Left kidney (tissue), 1 donor: ENCODE measurements at regions not wholly inside any gene's neighbourhood (a gene's known extent, or its start where the extent isn't known, plus 50 kb on each side); places are given as distances from the start of the nearest gene placed in this dataset.
A peak's percentile ranks its signal among the peaks of the same experiment; 100 is the strongest.

ENCODE experiments used
- DNase-seq: peaks from one replicate; pipeline ENCODE4 v3.0.0-alpha.2; 2013

DNA sequence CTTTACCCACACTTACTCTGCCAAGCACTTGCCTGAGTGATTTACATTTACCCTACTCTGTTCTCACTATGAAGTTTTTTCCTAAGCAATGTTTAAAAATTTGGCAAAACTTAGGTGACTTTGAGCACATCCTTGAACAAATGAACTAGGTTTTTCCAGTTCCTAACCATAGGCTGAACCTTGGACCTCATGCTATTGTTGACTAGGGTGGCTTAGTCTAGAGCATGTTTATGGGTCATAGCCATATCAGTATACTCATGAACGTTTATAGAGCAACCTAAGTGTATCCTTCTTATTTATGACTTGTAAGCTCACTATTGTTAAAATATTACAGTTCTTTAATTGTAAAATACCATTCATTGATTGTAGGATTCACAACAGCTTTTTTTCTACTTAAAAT lies 85.0 kb upstream of the KRR1 start:
- DNase-seq: no peak

DNA sequence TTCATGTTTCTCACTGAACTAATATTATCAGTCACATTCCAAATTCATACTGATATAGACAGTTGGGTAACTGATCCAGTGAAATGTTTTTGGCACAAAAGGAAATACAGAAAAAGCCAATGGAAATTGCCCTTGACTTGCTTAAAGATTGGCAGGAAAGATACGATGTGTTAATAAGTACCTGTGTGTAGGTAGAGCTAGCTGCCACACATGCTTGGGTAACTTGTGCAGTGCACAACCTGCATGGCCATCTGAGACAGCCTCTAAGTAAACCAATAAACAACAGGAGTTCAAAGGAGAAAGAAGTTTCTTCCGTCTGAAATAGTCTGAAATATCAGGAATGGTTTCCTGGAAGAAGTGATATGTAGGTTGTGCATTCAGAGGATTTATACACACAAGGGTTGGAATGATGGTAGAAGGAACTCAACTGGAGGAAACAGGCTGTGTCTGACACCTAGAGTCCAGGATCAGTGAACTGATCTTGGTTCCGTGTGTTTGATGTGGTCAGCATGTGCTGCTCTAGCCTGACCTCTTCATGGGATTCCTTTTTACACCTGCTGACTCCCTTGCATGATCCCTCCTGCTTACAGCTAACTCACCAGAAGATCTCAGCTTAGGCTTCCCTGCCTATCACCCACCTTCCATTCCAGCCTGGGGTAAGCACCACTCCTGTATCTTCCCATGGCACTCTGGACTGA lies 81.4 kb upstream of the KRR1 start:
- DNase-seq: no peak

- no peak for DNase-seq
These were observed 80.7 kb upstream of the KRR1 start for GRCh38 chr12:75592086-75592485.

- DNase-seq: peak; percentile 34
These were observed 80.2 kb upstream of the KRR1 start for GRCh38 chr12:75591628-75592027.

- DNase-seq: no peak
These were observed 78.4 kb upstream of the KRR1 start for GRCh38 chr12:75589801-75590200.

DNA sequence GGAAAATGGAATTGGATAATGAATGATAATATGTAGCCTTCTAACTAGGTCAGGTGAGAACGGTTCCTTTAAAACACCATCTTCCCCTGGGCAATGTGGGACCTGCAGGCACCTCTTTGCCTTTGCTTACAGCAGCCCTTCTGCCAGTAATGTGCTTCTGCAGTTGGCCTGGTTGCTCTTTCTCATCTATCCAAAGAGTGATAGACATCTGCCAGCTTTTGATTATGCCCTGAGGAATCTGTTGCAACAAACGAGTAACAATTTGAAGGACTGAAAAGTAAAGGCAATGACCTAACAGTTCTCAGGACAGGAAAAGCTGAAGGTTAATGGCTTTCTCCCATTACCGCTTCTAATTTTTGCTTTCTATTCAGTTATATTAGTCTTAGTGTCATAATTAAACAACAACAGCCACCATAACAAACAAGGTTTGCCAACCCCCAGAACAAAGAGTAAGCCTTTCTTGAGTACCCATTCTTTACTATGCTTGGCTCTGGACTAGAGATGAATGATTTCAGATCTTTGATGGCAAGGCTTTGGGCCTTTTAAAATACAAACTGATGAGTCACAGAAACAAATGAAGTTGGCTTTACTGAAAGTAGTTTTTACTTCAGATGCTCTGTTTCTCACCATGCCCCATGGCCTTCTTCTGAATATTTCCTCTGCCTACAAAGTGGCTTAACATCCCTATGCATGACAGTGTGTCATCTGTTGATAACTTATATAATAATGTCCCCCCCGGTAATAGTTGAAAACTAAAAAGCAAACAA lies 76.1 kb upstream of the KRR1 start:
- DNase-seq: no peak

DNA sequence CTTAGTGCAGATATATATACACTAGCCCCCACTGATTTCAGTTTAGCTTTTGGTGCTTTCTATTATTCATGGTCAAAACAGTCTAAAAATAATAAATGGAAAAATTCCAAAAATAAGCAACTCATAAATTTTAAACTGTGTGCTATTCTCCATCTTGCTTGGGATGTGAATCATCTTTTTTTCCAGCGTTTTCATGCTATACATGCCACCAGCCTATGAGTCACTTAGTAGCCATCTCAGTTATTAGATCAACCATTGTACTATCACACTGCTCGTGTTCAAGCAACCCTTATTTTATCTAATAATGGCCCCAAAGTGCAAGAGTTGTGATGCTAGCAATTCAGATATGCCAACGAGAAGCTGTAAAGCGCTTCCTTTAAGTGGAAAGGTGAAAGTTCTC lies 73.9 kb upstream of the KRR1 start:
- DNase-seq: no peak

DNA sequence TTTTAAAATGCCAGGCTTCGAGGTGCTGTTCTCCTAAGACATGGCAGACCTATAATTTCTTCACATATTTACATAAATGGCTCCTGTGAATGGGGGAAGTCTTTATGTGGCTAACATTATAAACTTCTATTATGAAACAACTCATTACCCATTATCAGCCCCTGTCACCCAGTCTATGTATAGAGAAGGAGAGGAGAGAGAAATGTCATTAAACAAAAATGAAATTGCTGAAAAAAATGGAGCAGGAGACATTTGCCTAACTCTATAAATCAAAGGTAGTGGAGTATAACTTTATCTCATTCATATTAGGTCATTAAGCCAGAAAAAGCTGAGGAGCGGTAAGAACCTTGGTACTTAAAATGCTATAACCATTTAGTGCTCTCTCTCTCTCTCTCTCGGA lies 71.9 kb upstream of the KRR1 start:
- no peak for DNase-seq

- DNase-seq: no peak
These were observed 70.1 kb upstream of the KRR1 start for GRCh38 chr12:75581515-75581914.

GRCh38 chr12:75579552-75579951 lies 68.1 kb upstream of the KRR1 start:
- no peak for DNase-seq

- no peak for DNase-seq
These were observed 67.1 kb upstream of the KRR1 start for GRCh38 chr12:75578546-75578945.

- no peak for DNase-seq
These were observed 66.4 kb upstream of the KRR1 start for GRCh38 chr12:75577812-75578211.

DNA sequence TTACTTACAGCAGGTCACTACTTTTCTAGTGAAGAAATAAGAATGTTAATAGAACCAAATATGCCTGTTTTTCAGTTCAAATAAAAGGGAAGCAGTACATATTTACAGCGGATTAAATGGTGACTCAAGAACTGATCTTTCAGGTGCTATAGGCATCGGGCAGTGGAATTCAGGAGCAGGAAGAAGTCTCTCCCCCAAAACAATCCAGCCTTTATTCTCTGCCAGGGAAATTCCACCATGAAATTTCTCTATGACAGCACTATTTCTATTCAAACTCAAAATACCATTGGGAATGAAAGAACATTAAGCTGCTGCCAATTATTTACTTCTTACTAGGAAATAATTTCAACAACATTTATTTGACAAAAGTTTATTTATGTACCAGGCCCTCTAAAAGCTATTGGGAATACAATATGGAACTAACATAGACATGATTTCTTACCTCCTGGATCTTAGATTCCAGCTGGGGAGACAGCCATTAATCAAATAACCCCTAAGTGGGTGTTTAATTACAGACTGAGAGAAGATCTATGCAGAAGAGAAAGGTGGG lies 60.3 kb upstream of the KRR1 start:
- no peak for DNase-seq

DNA sequence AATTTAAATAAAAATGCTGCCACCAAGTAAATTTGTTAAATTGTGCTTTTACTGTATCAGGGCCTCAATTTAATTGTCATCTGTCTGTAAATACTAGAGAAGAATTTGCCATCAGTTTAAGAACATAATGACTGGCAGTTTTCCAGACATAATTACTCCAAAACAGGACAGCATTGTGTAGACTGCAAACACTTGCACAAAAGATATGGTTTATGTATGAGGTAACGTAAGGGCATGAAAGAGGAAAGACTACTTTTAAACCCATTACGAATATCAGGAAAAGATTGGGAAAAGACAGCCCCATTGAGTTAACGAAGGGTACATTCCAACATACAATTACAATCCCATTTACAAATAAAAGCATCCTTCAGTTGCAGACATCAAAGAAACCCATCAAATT lies 59.8 kb upstream of the KRR1 start:
- no peak for DNase-seq

DNA sequence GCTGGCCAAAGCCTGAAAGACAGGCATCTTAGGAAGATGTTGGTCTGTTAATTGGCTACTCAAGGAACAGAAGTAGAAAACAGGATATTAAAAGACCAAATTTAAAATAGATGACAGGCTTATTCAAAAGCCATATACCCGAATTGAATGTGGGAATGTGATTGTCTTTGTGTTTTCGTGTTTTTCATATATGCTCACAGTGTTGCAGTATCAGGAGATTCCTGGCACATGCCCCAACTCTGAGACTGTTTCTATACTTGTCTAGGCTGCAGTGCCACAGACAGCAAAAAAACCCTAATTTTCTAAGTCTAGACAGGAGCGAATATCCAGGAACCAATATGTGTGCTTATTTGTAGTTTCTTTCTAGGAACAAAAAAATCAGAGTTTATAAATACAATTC lies 57.4 kb upstream of the KRR1 start:
- DNase-seq: no peak

- no peak for DNase-seq
These were observed 57.0 kb upstream of the KRR1 start for GRCh38 chr12:75568393-75568792.

DNA sequence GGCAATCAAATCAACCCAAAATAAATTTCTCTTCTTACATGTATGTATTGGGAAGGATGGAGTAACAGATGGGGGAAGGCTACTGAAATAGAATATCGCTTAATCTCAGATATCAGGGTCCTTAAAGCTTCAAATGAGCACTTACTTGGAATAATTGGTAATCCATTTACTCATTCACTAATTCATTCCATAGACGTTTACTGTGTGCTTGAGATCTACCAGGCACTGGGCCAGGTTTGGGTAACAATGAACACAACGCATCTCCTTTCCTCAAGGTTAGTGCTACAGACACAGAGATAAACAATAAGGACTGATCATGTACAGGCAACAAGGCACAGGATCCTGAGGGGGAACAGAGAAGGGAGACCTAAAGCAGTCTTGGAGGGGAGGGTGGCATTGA lies 54.4 kb upstream of the KRR1 start:
- DNase-seq: no peak

DNA sequence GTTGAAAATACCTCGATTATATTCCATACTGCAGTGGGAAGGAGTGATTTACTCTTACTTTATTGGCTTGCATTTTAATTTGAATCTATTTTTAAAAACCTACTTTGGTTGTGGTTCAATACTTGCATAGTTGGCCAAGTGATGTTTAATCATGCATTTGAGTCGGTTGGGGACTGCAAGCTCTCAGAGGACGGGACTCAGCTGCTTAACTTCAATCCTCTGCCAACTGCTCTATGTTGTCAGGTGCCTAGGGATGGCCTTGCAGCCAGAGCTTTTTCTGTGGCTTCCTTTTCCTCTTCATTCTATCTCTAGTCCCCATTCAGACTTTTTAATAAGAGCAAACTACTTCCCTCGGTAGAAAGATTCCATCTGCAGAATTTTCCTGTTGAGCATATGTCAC lies 53.4 kb upstream of the KRR1 start:
- DNase-seq: no peak

DNA sequence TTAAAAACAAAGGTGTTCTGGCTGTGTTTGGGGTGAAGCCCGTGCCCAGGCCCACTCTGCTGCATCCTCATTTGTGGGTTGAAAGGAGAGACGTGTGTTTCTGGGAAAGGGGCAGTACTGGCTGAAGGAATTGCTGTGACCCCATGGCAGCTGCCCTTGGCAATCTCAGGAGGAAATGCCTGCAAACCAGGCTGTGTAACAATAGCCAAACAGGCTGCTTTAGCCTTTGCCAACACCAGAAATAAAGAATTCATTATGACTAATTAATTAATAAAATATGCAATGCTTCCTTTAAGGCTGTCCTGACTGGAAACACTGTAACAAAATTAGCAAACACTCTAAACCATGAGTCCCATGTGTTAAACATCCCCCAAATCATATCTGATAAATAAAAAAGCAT lies 53.0 kb upstream of the KRR1 start:
- no peak for DNase-seq

GRCh38 chr12:75563351-75563750 lies 51.9 kb upstream of the KRR1 start:
- no peak for DNase-seq

DNA sequence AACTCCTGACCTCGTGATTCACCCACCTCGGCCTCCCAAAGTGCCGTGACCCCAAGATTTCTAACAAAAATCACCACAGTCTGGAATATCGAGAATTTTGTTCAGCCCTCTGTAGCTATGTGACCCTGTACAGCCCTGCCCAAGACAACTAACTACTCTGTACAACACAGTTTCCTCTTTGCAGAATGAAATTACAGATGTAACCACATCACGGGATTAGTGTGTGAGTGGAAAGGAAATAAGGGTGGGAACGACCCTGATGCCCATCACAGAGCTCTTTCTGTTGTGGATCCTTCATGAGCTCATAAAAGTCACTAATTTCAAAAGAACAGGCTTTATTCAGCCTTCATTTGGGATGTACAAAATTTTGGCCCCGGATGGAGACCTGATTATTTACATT lies 50.5 kb upstream of the KRR1 start:
- no peak for DNase-seq
